H1 (cell line): ENCODE measurements at regions not wholly inside any gene's neighbourhood (a gene's known extent, or its start where the extent isn't known, plus 50 kb on each side); places are given as distances from the start of the nearest gene placed in this dataset.

Source experiments
- CTCF ChIA-PET: fragments of 300-600 bp; sonication (Branson Sonifier 250); formaldehyde crosslinking; loops from one replicate; lab custom pipeline; 2021; ENCODE audit not compliant: partially characterized antibody; lab: Charles Lee
- POLR2A ChIA-PET: fragments of 300-600 bp; sonication (Branson Sonifier 250); formaldehyde crosslinking; loops from one replicate; lab custom pipeline; 2021; ENCODE audit warnings: inconsistent platforms; ENCODE audit not compliant: partially characterized antibody; lab: Charles Lee
- DNase-seq, 2 experiments: peaks; one replicate each; pipeline versions ENCODE4 v3.0.0 to v3.0.0-alpha.2; 2010 to 2022; ENCODE audit warnings: low spot score in 2 of 2, low read depth in 1 of 2, mixed read lengths in 1 of 2
- FAIRE-seq: peaks from 2 replicates; lab custom pipeline; 2011; peaks lifted over from hg19 to GRCh38; lab: Jason Lieb, UNC
- H2AFZ ChIP-seq: 2 replicates; pipeline ENCODE4 v1.8.1; 2012; ENCODE audit warnings: low read length, inconsistent platforms
- H2AK5ac ChIP-seq: 2 replicates; pipeline ENCODE4 v1.6.1; 2013; ENCODE audit warnings: low read depth, low read length
- H2BK120ac ChIP-seq: replicated peaks from 2 replicates; pipeline ENCODE3; 2013; ENCODE audit warnings: low read depth, low read length, inconsistent platforms
- H2BK12ac ChIP-seq: 2 replicates; pipeline ENCODE4 v1.6.1; 2013; ENCODE audit warnings: low read depth, low read length
- H2BK15ac ChIP-seq: 2 replicates; pipeline ENCODE4 v1.6.1; 2013; ENCODE audit warnings: low read length
- H2BK20ac ChIP-seq: 2 replicates; pipeline ENCODE4 v1.6.1; 2013; ENCODE audit warnings: low read length
- H2BK5ac ChIP-seq: 2 replicates; pipeline ENCODE4 v1.6.1; 2013; ENCODE audit warnings: low read depth, low read length
- H3K14ac ChIP-seq: 2 replicates; pipeline ENCODE4 v1.6.1; 2013; ENCODE audit warnings: inconsistent platforms; ENCODE audit not compliant: insufficient read length
- H3K18ac ChIP-seq: 2 replicates; pipeline ENCODE4 v1.6.1; 2013; ENCODE audit warnings: low read length; ENCODE audit errors: extremely low read depth
- H3K23ac ChIP-seq: 2 replicates; pipeline ENCODE4 v1.6.1; 2013; ENCODE audit warnings: inconsistent platforms; ENCODE audit not compliant: insufficient read length
- H3K23me2 ChIP-seq: 2 replicates; pipeline ENCODE4 v1.6.1; 2013; ENCODE audit warnings: low read depth, low read length
- H3K27ac ChIP-seq: 2 replicates; pipeline ENCODE4 v1.6.1; 2011; ENCODE audit warnings: low read depth, low read length, inconsistent platforms
- H3K27me3 ChIP-seq, 4 experiments: replicated peaks in 1 of 4; 1 replicate in 1 of 4; 2 replicates in 3 of 4; pipeline versions ENCODE4 v1.6.1 to v1.8.1; 2011 to 2013; ENCODE audit warnings: low read length in 3 of 4, mild to moderate bottlenecking in 3 of 4, inconsistent platforms in 2 of 4, mixed read lengths in 2 of 4, moderate library complexity in 1 of 4; ENCODE audit not compliant: control insufficient read depth in 3 of 4, insufficient read depth in 3 of 4; ENCODE audit errors: extremely low read depth in 1 of 4
- H3K36me3 ChIP-seq, 4 experiments: 2 replicates each; pipeline versions ENCODE4 v1.6.1 to v1.8.1; 2011 to 2013; ENCODE audit warnings: mild to moderate bottlenecking in 4 of 4, low read length in 3 of 4, moderate library complexity in 2 of 4, control low read depth in 1 of 4, inconsistent platforms in 1 of 4; ENCODE audit not compliant: insufficient read depth in 4 of 4, control insufficient read depth in 2 of 4
- H3K4ac ChIP-seq: replicated peaks from 2 replicates; pipeline ENCODE3; 2013; ENCODE audit warnings: low read length, low read depth, mixed read lengths, inconsistent platforms; ENCODE audit not compliant: insufficient read length
- H3K4me1 ChIP-seq, 4 experiments: replicated peaks in 1 of 4; 1 replicate in 1 of 4; 2 replicates in 3 of 4; pipeline versions ENCODE4 v1.6.1 to v1.8.1; 2011 to 2013; ENCODE audit warnings: low read length in 3 of 4, inconsistent platforms in 2 of 4, mixed read lengths in 1 of 4; ENCODE audit not compliant: insufficient read depth in 4 of 4, control insufficient read depth in 3 of 4
- H3K4me2 ChIP-seq, 2 experiments: 2 replicates each; pipeline versions ENCODE4 v1.6.1 to v1.8.1; 2011 to 2013; ENCODE audit warnings: low read depth in 2 of 2, low read length in 2 of 2, control low read depth in 1 of 2, inconsistent platforms in 1 of 2, mild to moderate bottlenecking in 1 of 2; ENCODE audit not compliant: insufficient read depth in 1 of 2
- H3K4me3 ChIP-seq, 4 experiments: fragments of 200-600, 300-600 bp in 1 of 4; sonication (generic), shearing (Covaris generic), sonication (Bioruptor Twin) in 1 of 4; 2 replicates each; pipeline versions ENCODE4 v1.5.1 to v1.8.1; 2011 to 2016; ENCODE audit warnings: low read length in 4 of 4, low read depth in 3 of 4, control low read depth in 2 of 4, inconsistent platforms in 2 of 4, mild to moderate bottlenecking in 2 of 4, mixed read lengths in 1 of 4, moderate library complexity in 1 of 4; ENCODE audit not compliant: insufficient read depth in 2 of 4; ENCODE audit errors: extremely low read depth in 1 of 4
- H3K56ac ChIP-seq: replicated peaks from 2 replicates; pipeline ENCODE3; 2013; ENCODE audit warnings: low read depth, mild to moderate bottlenecking, mixed read lengths, low read length, inconsistent platforms; ENCODE audit not compliant: insufficient read length
- H3K79me1 ChIP-seq: 2 replicates; pipeline ENCODE4 v1.6.1; 2013; ENCODE audit warnings: low read depth, low read length, control low read depth
- H3K79me2 ChIP-seq, 2 experiments: 2 replicates each; pipeline versions ENCODE4 v1.6.1 to v1.8.1; 2012 to 2013; ENCODE audit warnings: low read length in 2 of 2, mild to moderate bottlenecking in 2 of 2, inconsistent platforms in 1 of 2; ENCODE audit not compliant: insufficient read depth in 2 of 2, control insufficient read depth in 1 of 2
- H3K9ac ChIP-seq, 4 experiments: replicated peaks in 1 of 4; 1 replicate in 1 of 4; 2 replicates in 3 of 4; pipeline versions ENCODE4 v1.6.1 to v1.8.1; 2011 to 2013; ENCODE audit warnings: low read depth in 3 of 4, low read length in 3 of 4, control low read depth in 2 of 4, mild to moderate bottlenecking in 2 of 4, moderate library complexity in 2 of 4, inconsistent platforms in 1 of 4; ENCODE audit errors: extremely low read depth in 1 of 4
- H3K9me3 ChIP-seq, 2 experiments: 2 replicates each; pipeline versions ENCODE4 v1.6.1 to v1.8.1; 2012 to 2013; ENCODE audit warnings: mild to moderate bottlenecking in 2 of 2, moderate library complexity in 2 of 2, control low read depth in 1 of 2, inconsistent platforms in 1 of 2, low read depth in 1 of 2, low read length in 1 of 2, mixed read lengths in 1 of 2; ENCODE audit not compliant: insufficient read depth in 2 of 2
- H4K20me1 ChIP-seq, 2 experiments: replicated peaks in 1 of 2; 2 replicates each; pipeline versions ENCODE3 to v1.8.1; 2011 to 2013; ENCODE audit warnings: inconsistent platforms in 2 of 2, low read length in 2 of 2, mild to moderate bottlenecking in 1 of 2; ENCODE audit not compliant: insufficient read depth in 2 of 2, control insufficient read depth in 1 of 2
- H4K5ac ChIP-seq: 2 replicates; pipeline ENCODE4 v1.6.1; 2013; ENCODE audit warnings: low read length, low read depth, mixed read lengths, inconsistent platforms; ENCODE audit not compliant: insufficient read length
- H4K8ac ChIP-seq: 2 replicates; pipeline ENCODE4 v1.8.0; 2013; ENCODE audit warnings: mild to moderate bottlenecking, moderate library complexity, low read length, inconsistent platforms; ENCODE audit not compliant: insufficient read depth; ENCODE audit errors: extremely low read depth
- H4K91ac ChIP-seq: replicated peaks from 2 replicates; pipeline ENCODE3; 2013; ENCODE audit warnings: low read length, mixed read lengths, inconsistent platforms; ENCODE audit not compliant: insufficient read length
- BCL11A ChIP-seq, 2 experiments: IDR thresholded peaks; one replicate each; pipeline ENCODE4 v1.6.1; 2011; ENCODE audit warnings: low read depth in 2 of 2, low read length in 2 of 2, mild to moderate bottlenecking in 2 of 2
- POU5F1 ChIP-seq: IDR thresholded peaks from 2 replicates; pipeline ENCODE4 v1.6.1; 2011; ENCODE audit warnings: low read depth, mild to moderate bottlenecking, low read length, moderate library complexity
- WGBS, 2 experiments: shearing (Covaris generic) in 1 of 2; methylation state at CpG; one replicate each; pipeline versions ENCODE4 v1.1.6 to v1.1.7; 2013 to 2015; ENCODE audit warnings: low lambda C conversion rate in 2 of 2, mixed read lengths in 2 of 2, inconsistent platforms in 1 of 2, low coverage in 1 of 2, missing lambda C conversion rate in 1 of 2; ENCODE audit not compliant: insufficient replicate concordance in 2 of 2, insufficient coverage in 1 of 2, insufficient read length in 1 of 2; ENCODE audit errors: extremely low coverage in 1 of 2, missing lambda C conversion rate in 1 of 2; 5-methylcytosine and 5-hydroxymethylcytosine counted together
- TF ChIP-seq, protein P1 (sequence below): IDR thresholded peaks from 2 replicates; pipeline ENCODE4 v1.6.1; 2012; ENCODE audit warnings: low read length, inconsistent platforms

DNA sequence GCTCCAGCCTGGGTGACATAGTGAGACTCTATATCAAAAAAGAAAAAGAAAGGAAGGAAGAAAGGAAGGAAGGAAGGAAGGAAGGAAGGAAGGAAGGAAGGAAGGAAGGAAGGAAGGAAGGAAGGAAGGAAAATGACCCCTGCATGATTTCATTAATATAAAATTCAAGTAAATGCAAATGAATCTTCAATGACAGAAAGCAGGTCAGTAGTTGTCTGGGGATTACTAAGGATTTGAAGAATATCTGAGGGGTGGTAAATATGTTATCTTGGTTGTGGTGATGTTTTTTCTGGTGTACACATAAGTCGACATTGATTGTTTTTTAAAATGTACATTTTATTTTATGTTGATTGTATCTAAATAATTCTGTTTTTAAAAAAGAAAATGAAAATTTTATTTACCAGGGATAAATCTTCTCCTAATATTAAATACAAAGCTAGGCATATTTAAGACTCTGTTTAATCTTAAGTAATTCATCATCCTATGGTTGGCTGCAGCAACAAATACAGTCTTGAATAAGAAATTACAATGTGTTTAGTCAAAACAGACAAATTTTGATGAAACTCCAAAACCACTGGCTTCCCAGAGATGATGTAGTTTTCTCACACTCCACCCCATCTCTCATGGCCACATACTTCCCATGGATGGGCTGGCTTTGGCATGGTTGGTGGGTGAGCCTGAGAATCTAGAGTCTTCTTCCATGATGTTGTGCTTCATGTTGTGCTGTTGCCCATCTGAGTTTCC is 314.7 kb upstream of the REG3G start:
- Histone ChIP-seq H2BK120ac (no peak overlapping the region), H3K23ac (no peak overlapping the region), H3K9ac (no peak overlapping the region), H3K9me3 (no peaks in the 10 kb centered on the region), H3K14ac (no peak overlapping the region), H3K4me3 (no peak overlapping the region), H3K23me2 (no peaks in the 10 kb centered on the region; the same call in 1 of the 2 replicates), H3K4me1 (no peaks in the 10 kb centered on the region), H4K5ac (no peak overlapping the region), H3K4ac (no peak overlapping the region), H3K27ac (no peak overlapping the region), H3K4me2 (no peak overlapping the region), H4K91ac (no peak overlapping the region), H2AFZ (no peak overlapping the region), H2AK5ac (no peak overlapping the region), H3K79me1 (no peaks in the 10 kb centered on the region), H3K79me2 (no peaks in the 10 kb centered on the region), H4K8ac (no peak overlapping the region), H2BK20ac (no peak overlapping the region), H3K18ac (no peak overlapping the region), H2BK5ac (no peak overlapping the region), H4K20me1 (no peaks in the 10 kb centered on the region), H3K56ac (no peak overlapping the region), H2BK12ac (no peak overlapping the region), H2BK15ac (no peak overlapping the region), H3K36me3 (no peaks in the 10 kb centered on the region), H3K27me3 (no peaks in the 10 kb centered on the region)
- DNase-seq (no peak), FAIRE-seq (no peak)
- ChIA-PET POLR2A (no interaction called here), CTCF (interaction anchor here (1.3 kb wide), 1 partner anchor 38 kb away, joined by 4 read pairs; no protein-coding TSS in a partner anchor)
- WGBS, 2 experiments, result 89% methylated on average over 1 of the region's 1 CpG; no CpG with 5 or more reads in 1 of the 2 experiments
- TF ChIP-seq, protein P1, sequence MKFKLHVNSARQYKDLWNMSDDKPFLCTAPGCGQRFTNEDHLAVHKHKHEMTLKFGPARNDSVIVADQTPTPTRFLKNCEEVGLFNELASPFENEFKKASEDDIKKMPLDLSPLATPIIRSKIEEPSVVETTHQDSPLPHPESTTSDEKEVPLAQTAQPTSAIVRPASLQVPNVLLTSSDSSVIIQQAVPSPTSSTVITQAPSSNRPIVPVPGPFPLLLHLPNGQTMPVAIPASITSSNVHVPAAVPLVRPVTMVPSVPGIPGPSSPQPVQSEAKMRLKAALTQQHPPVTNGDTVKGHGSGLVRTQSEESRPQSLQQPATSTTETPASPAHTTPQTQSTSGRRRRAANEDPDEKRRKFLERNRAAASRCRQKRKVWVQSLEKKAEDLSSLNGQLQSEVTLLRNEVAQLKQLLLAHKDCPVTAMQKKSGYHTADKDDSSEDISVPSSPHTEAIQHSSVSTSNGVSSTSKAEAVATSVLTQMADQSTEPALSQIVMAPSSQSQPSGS, result no peak
- no peak for TF ChIP-seq BCL11A (IDR thresholded peaks at IDR 0.05; ENCODE audit: low read depth in 2 of 2, low read length in 2 of 2)
- TF ChIP-seq POU5F1, result no peak
